GM10266 (cell line): ENCODE measurements at regions not wholly inside any gene's neighbourhood (a gene's known extent, or its start where the extent isn't known, plus 50 kb on each side); places are given as distances from the start of the nearest gene placed in this dataset.

Experiments used
- DNase-seq: peaks from one replicate; pipeline ENCODE4 v3.0.0; 2012; ENCODE audit errors: extremely low spot score
- TF ChIP-seq, protein P1 (sequence below): IDR thresholded peaks from 2 replicates; pipeline ENCODE4 v1.5.1; 2012; ENCODE audit warnings: mild to moderate bottlenecking, low read depth; ENCODE audit not compliant: control insufficient read depth, insufficient read depth; ENCODE audit errors: missing control alignments

DNA sequence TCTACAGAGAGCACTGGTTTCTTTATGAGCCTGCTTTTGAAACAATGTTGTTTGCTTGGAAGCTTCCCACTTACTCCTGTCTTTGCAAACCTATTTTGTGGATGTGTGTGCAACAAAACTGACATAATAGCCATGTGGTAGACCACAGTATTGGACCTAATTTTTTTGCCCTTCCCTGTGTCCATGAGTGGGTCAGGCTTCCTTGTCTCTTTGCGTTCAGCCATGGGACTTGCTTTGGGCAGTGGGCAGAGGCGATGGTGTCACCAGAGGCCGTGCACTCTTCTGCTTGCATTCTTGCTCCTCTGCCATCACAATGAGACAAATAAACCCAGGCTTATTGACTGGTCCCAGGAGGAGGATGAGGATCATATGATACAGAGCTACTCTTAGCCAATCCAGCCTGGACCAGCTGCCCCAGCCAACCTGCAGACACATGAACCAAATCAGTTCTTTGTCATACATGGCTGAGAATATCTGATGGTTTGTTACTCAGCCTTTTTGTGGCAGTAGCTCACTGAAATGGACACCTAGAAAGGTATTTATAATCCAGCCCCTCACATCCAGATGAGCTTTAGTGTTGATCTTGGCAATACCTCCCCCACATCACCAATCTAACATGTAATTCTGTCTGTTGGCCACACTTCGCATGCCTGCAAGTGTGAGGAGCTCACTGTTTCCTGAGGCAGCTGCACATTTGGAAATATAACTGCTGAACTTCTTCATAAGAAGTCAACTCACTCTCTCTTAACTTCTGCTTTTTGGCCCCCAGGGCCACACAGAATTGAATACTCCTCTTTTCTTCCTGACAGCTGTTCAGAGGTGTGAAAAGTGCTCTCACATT is 427.8 kb upstream of the ZMIZ1 start:
- DNase-seq = no peak

GRCh38 chr10:78641693-78642092 is 427.1 kb upstream of the ZMIZ1 start:
- DNase-seq = no peak
- TF ChIP-seq, protein P1, sequence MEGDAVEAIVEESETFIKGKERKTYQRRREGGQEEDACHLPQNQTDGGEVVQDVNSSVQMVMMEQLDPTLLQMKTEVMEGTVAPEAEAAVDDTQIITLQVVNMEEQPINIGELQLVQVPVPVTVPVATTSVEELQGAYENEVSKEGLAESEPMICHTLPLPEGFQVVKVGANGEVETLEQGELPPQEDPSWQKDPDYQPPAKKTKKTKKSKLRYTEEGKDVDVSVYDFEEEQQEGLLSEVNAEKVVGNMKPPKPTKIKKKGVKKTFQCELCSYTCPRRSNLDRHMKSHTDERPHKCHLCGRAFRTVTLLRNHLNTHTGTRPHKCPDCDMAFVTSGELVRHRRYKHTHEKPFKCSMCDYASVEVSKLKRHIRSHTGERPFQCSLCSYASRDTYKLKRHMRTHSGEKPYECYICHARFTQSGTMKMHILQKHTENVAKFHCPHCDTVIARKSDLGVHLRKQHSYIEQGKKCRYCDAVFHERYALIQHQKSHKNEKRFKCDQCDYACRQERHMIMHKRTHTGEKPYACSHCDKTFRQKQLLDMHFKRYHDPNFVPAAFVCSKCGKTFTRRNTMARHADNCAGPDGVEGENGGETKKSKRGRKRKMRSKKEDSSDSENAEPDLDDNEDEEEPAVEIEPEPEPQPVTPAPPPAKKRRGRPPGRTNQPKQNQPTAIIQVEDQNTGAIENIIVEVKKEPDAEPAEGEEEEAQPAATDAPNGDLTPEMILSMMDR = no peak

More for the DNA sequence above, 427.8 kb upstream of the ZMIZ1 start:
- TF ChIP-seq, protein P1 = no peak

GRCh38 chr10:78642269-78642816 is 426.4 kb upstream of the ZMIZ1 start:
- TF ChIP-seq, protein P1 = no peak
- DNase-seq = no peak

DNA sequence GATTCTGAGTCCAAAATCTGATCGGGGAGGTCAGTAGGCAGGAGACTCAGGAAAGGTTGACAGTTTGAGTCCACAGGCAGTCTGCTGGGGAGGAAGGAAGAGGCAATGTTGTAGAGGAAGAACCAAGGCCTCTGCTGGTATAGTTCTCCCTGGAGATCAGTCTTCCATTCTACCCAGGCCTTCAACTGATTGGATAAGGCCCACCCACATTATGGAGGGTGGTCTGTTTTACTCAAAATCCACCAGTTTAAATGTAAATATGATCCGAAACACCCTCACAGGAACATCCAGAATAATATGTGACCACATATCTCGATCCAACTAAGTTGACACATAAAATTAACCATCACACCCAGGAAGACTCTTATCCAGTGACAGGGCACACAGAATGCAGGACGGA is 425.3 kb upstream of the ZMIZ1 start:
- TF ChIP-seq, protein P1 = no peak
- no peak for DNase-seq

- DNase-seq = no peak
- TF ChIP-seq, protein P1 = no peak
These were observed 424.2 kb upstream of the ZMIZ1 start for GRCh38 chr10:78644550-78644949.

DNA sequence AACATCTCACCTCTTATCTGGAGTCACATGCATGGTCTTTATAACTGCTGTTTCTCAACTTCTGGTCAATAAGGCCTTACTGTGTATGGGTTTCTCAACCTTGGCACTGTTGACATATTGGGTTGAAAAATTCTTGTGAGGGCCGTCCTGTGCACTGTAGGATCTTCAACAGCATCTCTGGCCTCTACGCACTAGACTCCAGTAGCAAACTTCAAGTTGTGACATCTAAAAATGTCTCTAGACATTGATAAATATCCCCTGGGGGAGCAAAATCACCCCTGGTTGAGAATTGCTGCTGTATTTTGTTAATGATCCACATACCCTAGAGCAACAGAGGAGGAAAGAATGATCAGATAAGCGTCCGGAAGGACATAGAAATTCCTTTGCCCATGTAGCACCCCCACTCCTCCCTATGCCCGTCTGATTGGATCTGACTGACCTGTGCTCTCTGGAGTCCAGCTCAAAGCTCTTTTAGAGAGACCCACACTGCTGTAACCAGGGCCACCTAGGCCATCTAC is 423.5 kb upstream of the ZMIZ1 start:
- TF ChIP-seq, protein P1 = no peak
- no peak for DNase-seq

GRCh38 chr10:78645975-78646374 is 422.8 kb upstream of the ZMIZ1 start:
- DNase-seq = no peak
- TF ChIP-seq, protein P1 = no peak
